Transverse colon (tissue), 4 donors: ENCODE measurements at regions not wholly inside any gene's neighbourhood (a gene's known extent, or its start where the extent isn't known, plus 50 kb on each side); places are given as distances from the start of the nearest gene placed in this dataset.

Source experiments
- EP300 ChIP-seq: sonication (generic); formaldehyde crosslinking; IDR thresholded peaks from one replicate; pipeline ENCODE4 v1.6.1; 2017; ENCODE audit warnings: antibody characterized with exemption, low read depth
- POLR2A ChIP-seq: fragments of 450-650 bp; IDR thresholded peaks from one replicate; pipeline ENCODE4 v1.6.1; 2016; ENCODE audit warnings: antibody characterized with exemption, mild to moderate bottlenecking, moderate library complexity
- POLR2AphosphoS5 ChIP-seq, 3 donors: sonication (generic); formaldehyde crosslinking; IDR thresholded peaks; one replicate each; pipeline ENCODE4 v1.6.1; 2016; ENCODE audit warnings: antibody characterized with exemption in 3 of 3
- TF ChIP-seq, protein P1 (sequence below), 5 experiments: fragments of 200-600 bp in 3 of 5; fragments of 450-650 bp in 2 of 5; sonication (generic) in 3 of 5; IDR thresholded peaks; 1 replicate in 2 of 5; 2 replicates in 3 of 5; pipeline ENCODE4 v1.5.1; 2016 to 2017; ENCODE audit warnings: antibody characterized with exemption in 5 of 5, inconsistent platforms in 3 of 5, mild to moderate bottlenecking in 2 of 5, moderate library complexity in 1 of 5

DNA sequence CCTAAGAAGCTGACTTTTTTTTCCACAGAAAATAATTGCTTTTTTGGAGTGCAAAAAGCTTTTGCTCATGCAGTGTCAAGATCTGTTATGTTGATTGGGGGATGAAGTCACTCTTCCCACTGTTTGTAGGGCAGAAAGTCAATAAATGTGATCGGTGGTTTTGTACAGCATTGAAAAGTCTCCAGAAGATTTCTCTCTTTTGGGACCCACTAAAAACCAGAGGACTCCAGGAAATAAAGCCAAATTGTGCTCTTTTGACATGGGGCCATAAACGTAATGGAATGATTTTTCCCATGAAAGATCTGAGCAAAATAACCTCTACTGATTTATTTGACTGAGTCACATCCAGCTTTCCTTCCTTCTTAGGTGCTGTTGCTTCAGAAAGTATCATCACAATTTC lies 122.5 kb downstream of the SNAPC1 start:
- TF ChIP-seq, protein P1, sequence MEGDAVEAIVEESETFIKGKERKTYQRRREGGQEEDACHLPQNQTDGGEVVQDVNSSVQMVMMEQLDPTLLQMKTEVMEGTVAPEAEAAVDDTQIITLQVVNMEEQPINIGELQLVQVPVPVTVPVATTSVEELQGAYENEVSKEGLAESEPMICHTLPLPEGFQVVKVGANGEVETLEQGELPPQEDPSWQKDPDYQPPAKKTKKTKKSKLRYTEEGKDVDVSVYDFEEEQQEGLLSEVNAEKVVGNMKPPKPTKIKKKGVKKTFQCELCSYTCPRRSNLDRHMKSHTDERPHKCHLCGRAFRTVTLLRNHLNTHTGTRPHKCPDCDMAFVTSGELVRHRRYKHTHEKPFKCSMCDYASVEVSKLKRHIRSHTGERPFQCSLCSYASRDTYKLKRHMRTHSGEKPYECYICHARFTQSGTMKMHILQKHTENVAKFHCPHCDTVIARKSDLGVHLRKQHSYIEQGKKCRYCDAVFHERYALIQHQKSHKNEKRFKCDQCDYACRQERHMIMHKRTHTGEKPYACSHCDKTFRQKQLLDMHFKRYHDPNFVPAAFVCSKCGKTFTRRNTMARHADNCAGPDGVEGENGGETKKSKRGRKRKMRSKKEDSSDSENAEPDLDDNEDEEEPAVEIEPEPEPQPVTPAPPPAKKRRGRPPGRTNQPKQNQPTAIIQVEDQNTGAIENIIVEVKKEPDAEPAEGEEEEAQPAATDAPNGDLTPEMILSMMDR (IDR thresholded peaks at IDR 0.05): no peak
- TF ChIP-seq POLR2AphosphoS5 (IDR thresholded peaks at IDR 0.05): no peak
- TF ChIP-seq POLR2A: no peak
- TF ChIP-seq EP300: no peak
